GM12878 (cell line): ENCODE measurements at regions not wholly inside any gene's neighbourhood (a gene's known extent, or its start where the extent isn't known, plus 50 kb on each side); places are given as distances from the start of the nearest gene placed in this dataset.

Experiments used
- BRCA1 ChIP-seq: IDR thresholded peaks from 2 replicates; pipeline ENCODE4 v1.6.1; 2011; ENCODE audit warnings: low read depth, low read length, improper control_type of control experiment
- CHD4 ChIP-seq: fragments of 200-600 bp; sonication (generic); IDR thresholded peaks from 2 replicates; pipeline ENCODE4 v1.6.1; 2016; ENCODE audit warnings: mild to moderate bottlenecking
- CTCF ChIP-seq, 3 experiments: IDR thresholded peaks in 2 of 3; conservative IDR thresholded peaks in 1 of 3; 2 replicates each; pipeline ENCODE4 v1.5.1; 2011; ENCODE audit warnings: low read depth in 3 of 3, low read length in 3 of 3, mild to moderate bottlenecking in 3 of 3, control low read depth in 2 of 3, moderate library complexity in 2 of 3, inconsistent platforms in 1 of 3, mixed read lengths in 1 of 3; ENCODE audit not compliant: control insufficient read depth in 2 of 3, insufficient read depth in 1 of 3; ENCODE audit errors: extremely low read depth in 1 of 3
- FOS ChIP-seq: IDR thresholded peaks from 3 replicates; pipeline ENCODE4 v1.6.1; 2011; ENCODE audit warnings: borderline replicate concordance; ENCODE audit not compliant: insufficient read length; ENCODE audit errors: extremely low read depth
- FOXM1 ChIP-seq: IDR thresholded peaks from 2 replicates; pipeline ENCODE4 v1.6.1; 2012; ENCODE audit warnings: low read depth, mild to moderate bottlenecking, inconsistent platforms, low read length, moderate library complexity
- GABPA ChIP-seq: IDR thresholded peaks from 2 replicates; pipeline ENCODE4 v1.6.1; 2014; ENCODE audit warnings: antibody characterized with exemption, low read depth, mild to moderate bottlenecking, inconsistent platforms
- HDAC2 ChIP-seq: fragments of 200-600 bp; sonication (generic); IDR thresholded peaks from 2 replicates; pipeline ENCODE4 v1.6.1; 2017
- POLR2A ChIP-seq: IDR thresholded peaks from 2 replicates; pipeline ENCODE4 v1.6.1; 2011; ENCODE audit warnings: low read depth, mild to moderate bottlenecking, low read length
- POLR2AphosphoS5 ChIP-seq: IDR thresholded peaks from 2 replicates; pipeline ENCODE4 v1.6.1; 2011; ENCODE audit warnings: mild to moderate bottlenecking, low read length, inconsistent platforms
- YY1 ChIP-seq: IDR thresholded peaks from 2 replicates; pipeline ENCODE4 v1.6.1; 2011; ENCODE audit warnings: low read depth, mild to moderate bottlenecking, low read length
- ZNF24 ChIP-seq: fragments of 450-650 bp; IDR thresholded peaks from 2 replicates; pipeline ENCODE4 v1.6.1; 2017; ENCODE audit warnings: antibody characterized with exemption, mild to moderate bottlenecking
- ZSCAN29 ChIP-seq: fragments of 450-650 bp; IDR thresholded peaks from 2 replicates; pipeline ENCODE4 v1.6.1; 2017; ENCODE audit warnings: mild to moderate bottlenecking, moderate library complexity
- ZZZ3 ChIP-seq: IDR thresholded peaks from 2 replicates; pipeline ENCODE4 v1.6.1; 2011; ENCODE audit warnings: low read depth; ENCODE audit not compliant: control insufficient read depth, insufficient read length
- TF ChIP-seq, protein P1 (sequence below): IDR thresholded peaks from 2 replicates; pipeline ENCODE4 v1.6.1; 2012; ENCODE audit warnings: low read depth, low read length, improper control_type of control experiment

DNA sequence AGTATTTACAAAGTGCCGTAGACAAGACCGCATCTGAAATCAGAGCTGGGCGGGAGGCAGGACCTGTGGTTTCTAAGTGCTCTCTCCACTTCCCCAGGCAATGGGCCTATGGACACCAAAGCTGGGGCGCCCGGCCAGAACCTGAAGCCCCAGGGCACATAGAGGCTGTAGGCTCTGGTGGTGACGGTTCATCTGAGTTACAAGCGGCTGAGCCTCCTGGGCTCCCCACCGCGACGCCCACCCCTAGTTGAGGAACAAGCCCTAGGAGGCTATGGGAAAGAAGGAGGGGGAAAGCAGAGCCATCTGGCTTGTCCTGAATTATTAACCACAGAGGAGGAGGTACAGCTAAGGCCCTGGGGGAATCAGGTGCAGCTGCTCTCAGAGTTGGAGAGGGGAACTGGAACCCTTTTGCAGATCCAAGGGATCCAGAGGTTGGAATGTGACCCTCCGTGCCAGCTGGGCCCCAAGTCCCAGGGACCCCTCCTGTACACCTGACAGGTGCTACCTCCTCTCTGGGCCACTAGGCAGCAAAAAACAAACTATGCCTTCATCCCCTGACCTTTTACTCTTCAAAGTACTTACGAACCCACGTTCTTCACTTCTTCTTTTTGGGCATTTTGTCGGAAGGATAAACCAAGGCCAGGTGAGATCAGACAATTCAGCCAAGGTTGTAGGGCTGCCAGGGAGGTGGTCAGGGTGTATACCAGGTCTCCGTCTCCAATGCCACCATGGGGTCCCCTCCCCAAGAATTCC, 77.2 kb downstream of the ARL6IP4 start:
- TF ChIP-seq YY1: no peak
- no peak for TF ChIP-seq ZZZ3
- no peak for TF ChIP-seq ZNF24
- TF ChIP-seq, protein P1, sequence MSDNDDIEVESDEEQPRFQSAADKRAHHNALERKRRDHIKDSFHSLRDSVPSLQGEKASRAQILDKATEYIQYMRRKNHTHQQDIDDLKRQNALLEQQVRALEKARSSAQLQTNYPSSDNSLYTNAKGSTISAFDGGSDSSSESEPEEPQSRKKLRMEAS: no peak
- TF ChIP-seq GABPA: no peak
- TF ChIP-seq CTCF (IDR thresholded peaks at IDR 0.05 in 2 of 3, conservative IDR thresholded peaks at IDR 0.05 in 1 of 3; ENCODE audit: control insufficient read depth in 2 of 3, extremely low read depth in 1 of 3, insufficient read depth in 1 of 3, low read depth in 3 of 3, low read length in 3 of 3): no peak
- no peak for TF ChIP-seq POLR2A
- TF ChIP-seq BRCA1: no peak
- TF ChIP-seq CHD4: no peak
- no peak for TF ChIP-seq FOXM1
- no peak for TF ChIP-seq FOS
- no peak for TF ChIP-seq ZSCAN29
- no peak for TF ChIP-seq HDAC2
- no peak for TF ChIP-seq POLR2AphosphoS5
